ENCODE measurements at regions not wholly inside any gene's neighbourhood (a gene's known extent, or its start where the extent isn't known, plus 50 kb on each side); places are given as distances from the start of the nearest gene placed in this dataset.
"Not testable (repeated sequence)": the region's sequence is repeated elsewhere in the genome, so short reads cannot be mapped to it uniquely, and the experiment has no call there.

GRCh38 chr5:18736736-18737135 lies 1102.5 kb downstream of the TAF11L14 start:
- ATAC-seq; H3K4me3 ChIP-seq (ENCODE audit: low read depth in 2 of 2, low read length in 2 of 2); in situ Hi-C loops (cut with HindIII; ENCODE audit: low pct_unique_long_range_greater_than_20kb, low sequenced_read_pairs); intact Hi-C loops (cut with micrococcal nuclease; ENCODE audit: unreplicated experiment); H3K9me3 ChIP-seq (ENCODE audit: control insufficient read depth, insufficient read depth, low read depth, low read length); H3K36me3 ChIP-seq (ENCODE audit: control insufficient read depth, insufficient read depth, low read length); POLR2A ChIA-PET; H3K27me3 ChIP-seq (ENCODE audit: control insufficient read depth, insufficient read depth, low read length); H3K4me1 ChIP-seq (ENCODE audit: control insufficient read depth, insufficient read depth, low read length); CTCF ChIA-PET; BruUV-seq (replicated peaks); H3K27ac ChIP-seq (ENCODE audit: low read length); DNase-seq (ENCODE audit: low read depth, low spot score): not testable (repeated sequence)

DNA sequence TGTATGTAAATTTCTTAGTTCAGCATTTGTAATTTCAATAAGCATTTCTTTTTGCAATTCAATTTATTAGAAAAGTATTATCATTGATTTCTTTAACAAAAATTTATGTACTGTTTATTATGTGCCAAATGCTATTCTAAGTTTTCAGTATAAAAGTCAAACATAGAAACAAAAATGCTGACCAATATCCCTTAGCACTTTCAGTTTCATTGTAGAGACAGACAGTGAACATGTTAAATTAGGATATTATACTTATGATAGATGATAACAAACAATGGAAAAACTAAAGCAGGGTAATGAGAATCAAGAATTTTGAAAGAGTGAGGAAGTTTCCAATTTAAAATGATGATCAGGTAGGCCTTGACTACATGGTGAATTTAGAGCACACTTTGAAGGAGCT lies 1106.0 kb downstream of the TAF11L14 start:
- no TSS peak for BruUV-seq (replicated peaks)
- CTCF ChIA-PET: no interaction called here

More for the DNA sequence above, 1106.0 kb downstream of the TAF11L14 start:
- ATAC-seq (no peak), DNase-seq (ENCODE audit: low read depth, low spot score) (no peak)
- no peaks in the 10 kb centered on the region for H3K27me3 ChIP-seq (ENCODE audit: control insufficient read depth, insufficient read depth, low read length)
- no peak overlapping the region for H3K27ac ChIP-seq (ENCODE audit: low read length)
- intact Hi-C loops (cut with micrococcal nuclease; ENCODE audit: unreplicated experiment) (no loop called here), in situ Hi-C loops (cut with HindIII; ENCODE audit: low pct_unique_long_range_greater_than_20kb, low sequenced_read_pairs) (no loop called here)
- H3K36me3 ChIP-seq (ENCODE audit: control insufficient read depth, insufficient read depth, low read length): no peaks in the 10 kb centered on the region
- no peaks in the 10 kb centered on the region; the same call in 1 of the 2 replicates for H3K4me1 ChIP-seq (ENCODE audit: control insufficient read depth, insufficient read depth, low read length)
- POLR2A ChIA-PET: no interaction called here
- TF ChIP-seq CTCF (IDR thresholded peaks at IDR 0.05): no peak
- TF ChIP-seq SIN3A (IDR thresholded peaks at IDR 0.05; ENCODE audit: borderline replicate concordance, insufficient read depth, low read depth, low read length): no peak
- TF ChIP-seq REST (IDR thresholded peaks at IDR 0.05; ENCODE audit: insufficient read depth in 1 of 2, low read depth in 2 of 2, low read length in 1 of 2): no peak
- TF ChIP-seq TCF7L2 (IDR thresholded peaks at IDR 0.05; ENCODE audit: low read depth, low read length): no peak
- TF ChIP-seq POLR2AphosphoS5 (IDR thresholded peaks at IDR 0.05; ENCODE audit: low read depth, low read length): no peak
- H3K4me3 ChIP-seq (ENCODE audit: low read depth in 2 of 2, low read length in 2 of 2): no peak overlapping the region
- no peaks in the 10 kb centered on the region for H3K9me3 ChIP-seq (ENCODE audit: control insufficient read depth, insufficient read depth, low read depth, low read length)
